Non-pigmented ciliary epithelial cell (primary cell): ENCODE measurements at regions not wholly inside any gene's neighbourhood (a gene's known extent, or its start where the extent isn't known, plus 50 kb on each side); places are given as distances from the start of the nearest gene placed in this dataset.
"Not testable (repeated sequence)": the region's sequence is repeated elsewhere in the genome, so short reads cannot be mapped to it uniquely, and the experiment has no call there.

ENCODE experiments used
- DNase-seq: peaks from one replicate; pipeline ENCODE4 v3.0.0-alpha.2; 2010; ENCODE audit warnings: low read depth

DNA sequence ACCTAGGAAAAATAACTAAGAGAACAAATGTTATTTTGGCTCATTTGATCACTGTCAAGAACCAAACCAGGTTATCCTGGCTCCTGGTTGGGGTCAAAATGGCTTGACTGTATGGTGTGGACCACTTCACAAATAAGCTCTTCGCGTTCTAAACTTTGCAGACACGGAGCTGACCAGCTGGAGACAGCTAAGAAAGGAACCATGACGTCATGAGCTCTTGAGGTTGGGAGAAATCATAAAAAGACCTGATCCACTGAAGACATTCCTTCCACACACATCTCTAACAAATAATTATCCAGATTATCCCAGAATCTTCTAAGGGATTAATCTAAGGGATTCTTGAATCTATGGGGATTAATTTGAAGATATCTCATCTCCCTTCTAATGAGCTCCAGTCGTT, 321.5 kb upstream of the IGF1R start:
- no peak for DNase-seq

DNA sequence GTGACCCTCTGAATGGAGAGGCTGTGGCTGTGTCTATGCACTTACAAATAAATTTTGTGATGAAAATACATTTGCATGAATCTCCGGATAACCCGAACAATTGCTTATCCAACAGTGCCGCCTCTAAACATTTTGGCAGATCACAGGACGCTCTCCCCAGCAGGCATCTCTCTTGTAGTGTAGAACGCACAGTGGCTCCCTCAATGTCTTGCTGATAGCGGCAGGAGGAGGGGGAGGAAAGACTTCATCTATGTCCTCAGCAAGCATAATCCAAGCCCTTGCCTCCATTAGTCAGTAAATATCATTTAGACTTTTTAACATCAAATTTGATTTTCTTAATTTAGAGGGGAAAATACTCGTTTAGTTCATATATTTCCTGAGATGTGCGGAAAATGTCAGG, 318.1 kb upstream of the IGF1R start:
- DNase-seq: no peak

DNA sequence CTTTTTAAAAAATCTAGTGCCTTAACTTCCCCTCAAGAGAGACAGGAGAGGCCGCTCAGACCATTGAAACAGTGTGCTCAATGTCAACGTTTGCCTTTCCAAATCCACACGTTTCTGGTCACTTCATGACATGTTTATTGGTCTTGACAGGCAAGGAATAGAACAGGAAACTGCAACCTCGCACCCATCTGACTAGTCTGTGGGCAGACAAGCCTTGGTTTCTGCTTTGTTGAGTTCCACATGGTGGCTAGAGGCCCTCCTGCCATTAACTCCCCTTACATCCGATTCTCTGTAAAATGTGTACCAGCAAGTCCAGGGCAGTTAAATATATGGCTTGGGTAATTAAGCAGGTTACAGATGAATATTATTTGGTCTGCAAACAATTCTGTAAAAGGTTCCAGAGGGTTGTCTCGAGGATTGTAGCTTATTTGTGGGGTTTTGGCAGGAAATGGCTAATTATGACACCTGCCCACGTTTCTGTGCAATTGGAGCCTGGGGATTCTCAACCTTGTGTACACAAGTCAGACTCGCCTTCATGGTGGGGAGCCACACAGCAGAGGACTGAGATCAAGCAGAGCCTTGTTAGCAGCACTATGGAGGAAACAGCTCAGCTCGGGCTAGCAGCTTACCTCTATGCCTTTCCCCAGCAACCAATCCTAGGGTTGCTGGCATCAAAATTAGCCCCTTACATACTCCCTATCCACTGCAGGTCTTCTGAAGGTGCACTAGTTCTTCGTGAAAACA, 317.5 kb upstream of the IGF1R start:
- no peak for DNase-seq

DNA sequence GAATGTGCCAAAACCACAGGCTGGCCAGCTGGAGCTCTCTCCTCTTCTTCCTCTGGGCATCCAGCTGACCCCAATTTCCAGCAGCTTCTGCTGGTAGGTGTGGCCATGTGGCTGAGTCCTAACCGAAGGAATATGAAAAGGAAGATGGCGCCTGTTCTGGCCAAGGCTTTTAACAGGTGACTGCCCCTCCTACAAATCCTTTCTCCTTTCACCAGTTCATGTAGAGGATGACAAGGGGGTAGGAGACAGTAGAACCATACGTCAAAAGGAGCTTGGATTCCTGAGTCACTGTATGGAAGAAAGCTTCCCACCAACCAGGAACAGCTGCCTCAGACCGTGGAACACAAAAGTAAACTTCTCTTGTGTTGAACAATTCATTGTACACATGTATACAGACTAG, 316.7 kb upstream of the IGF1R start:
- DNase-seq: no peak

DNA sequence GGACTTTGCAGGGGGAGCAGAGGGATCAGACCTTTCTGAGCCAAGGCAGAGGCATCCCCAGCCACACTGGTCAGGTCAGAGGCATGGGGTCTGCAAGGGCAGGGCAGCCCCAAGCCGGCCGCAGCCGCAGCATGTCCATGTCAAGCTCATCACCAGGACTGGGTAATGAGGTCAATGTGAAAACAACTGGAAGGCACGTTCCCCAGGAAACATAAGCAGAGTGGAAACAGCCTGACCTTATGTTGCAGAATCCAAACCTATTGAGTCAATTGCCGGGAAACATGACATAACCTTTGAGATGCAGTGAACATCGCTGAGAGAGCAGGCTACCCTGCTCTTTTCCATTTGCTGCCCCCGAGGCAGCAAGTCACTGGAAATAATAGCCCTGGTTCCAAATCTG, 315.1 kb upstream of the IGF1R start:
- DNase-seq: no peak

DNA sequence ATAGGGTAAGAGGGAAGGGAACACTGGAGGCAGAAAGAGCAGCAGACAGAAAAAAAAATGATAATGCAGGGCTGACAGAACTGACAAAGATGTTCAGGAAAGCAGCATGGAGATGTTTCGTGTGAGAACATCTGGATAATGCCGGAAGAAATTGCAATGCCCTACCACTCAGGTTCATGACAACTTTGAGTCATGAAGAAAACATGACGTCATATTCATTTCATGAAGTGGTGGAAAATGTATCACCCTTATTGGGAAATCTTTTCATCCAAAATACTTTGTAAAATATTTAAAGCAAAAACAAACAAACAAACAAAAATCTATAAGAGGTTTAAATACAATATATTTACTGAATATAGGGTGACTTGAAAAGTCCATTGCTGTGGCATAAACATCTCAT, 305.4 kb upstream of the IGF1R start:
- no peak for DNase-seq

DNA sequence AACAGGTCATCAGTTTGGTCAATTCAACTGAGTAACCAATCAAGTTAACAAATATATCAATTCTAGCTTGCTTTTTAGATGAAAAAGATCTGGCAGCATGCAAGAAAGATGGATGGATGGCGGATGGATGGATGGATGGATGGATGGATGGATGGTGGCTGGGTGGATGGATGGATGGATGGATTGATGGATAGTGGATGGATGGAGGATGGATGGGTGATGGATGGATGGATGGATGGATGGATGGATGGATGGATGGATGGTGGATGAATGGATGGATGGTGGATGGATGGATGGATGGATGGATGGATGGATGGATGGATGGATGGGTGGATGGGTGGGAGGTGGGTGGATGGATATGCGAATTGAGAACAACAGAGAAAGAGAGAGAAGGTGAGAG, 303.7 kb upstream of the IGF1R start:
- DNase-seq: no peak

DNA sequence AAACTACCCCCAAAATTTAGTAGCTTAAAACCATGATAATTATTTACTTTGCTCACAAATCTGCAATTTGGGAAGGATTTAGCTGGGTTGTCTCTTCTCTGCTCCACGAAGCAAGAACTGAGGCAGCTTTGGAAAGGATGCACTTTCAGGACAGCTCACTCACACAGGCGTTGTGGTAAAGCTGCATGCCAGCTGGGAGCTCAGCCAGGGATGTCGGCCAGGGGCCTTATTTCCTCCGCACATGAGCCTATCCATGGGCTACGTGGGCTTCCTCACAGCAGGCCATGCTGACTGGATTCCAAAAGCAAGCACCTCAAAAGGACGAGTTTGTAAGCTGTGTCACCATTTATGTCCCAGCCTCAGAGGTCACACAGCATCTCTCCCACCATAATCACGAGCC, 301.3 kb upstream of the IGF1R start:
- DNase-seq: no peak

DNA sequence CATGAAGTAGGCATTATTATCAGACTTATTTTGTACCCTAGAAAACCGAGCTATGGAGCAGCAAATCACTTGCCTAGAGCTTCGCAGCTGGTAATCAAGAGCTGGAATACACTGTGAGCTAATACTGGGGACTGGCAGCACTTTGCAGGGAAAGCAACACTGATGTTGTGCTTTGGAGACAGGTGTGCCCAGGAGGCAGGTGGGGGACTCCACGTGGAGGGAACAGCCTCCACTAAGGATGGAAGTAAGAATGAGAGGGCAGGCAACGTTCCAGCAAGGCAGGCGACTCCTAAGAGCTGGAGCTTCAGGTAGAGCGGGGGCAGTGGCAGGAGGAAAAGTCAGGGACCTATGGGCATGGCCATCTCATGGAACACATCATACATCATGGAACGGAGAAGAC, 300.5 kb upstream of the IGF1R start:
- DNase-seq: no peak

DNA sequence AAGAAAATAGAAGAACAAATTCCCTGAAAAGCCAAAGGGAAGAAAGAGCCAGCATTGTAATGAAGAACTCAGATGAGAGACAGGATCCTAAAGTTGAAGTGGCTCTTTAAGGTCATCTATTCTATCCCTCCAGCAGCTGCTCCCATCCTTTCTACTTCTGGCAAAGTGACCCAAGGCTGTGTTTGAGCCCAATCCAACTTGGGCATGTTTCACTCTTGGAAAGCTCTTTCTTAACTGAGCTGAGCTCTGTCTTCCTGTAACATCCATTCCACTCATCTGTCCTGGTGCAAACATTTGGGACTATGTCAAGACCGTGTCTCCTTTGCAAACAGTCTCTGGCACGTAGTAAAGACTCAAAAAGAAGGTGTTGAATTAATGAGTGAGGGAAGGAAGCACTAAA, 298.1 kb upstream of the IGF1R start:
- DNase-seq: no peak

DNA sequence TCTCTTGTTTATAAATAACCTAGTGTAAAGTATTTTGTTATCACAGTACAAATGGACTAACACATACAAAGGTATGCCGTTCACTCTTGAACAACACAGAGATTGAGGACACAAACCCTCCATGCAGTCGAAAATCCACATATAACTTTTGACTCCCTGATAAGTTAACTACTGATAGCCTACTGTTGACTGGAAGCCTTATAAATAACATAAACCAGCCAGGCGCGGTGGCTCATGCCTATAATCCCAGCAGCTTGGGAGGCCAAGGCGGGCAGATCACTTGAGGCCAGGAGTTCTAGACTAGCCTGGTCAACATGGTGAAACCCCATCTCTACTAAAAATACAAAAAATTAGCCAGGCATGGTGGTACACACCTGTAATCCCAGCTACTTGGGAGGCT, 290.1 kb upstream of the IGF1R start:
- DNase-seq: not testable (repeated sequence)

DNA sequence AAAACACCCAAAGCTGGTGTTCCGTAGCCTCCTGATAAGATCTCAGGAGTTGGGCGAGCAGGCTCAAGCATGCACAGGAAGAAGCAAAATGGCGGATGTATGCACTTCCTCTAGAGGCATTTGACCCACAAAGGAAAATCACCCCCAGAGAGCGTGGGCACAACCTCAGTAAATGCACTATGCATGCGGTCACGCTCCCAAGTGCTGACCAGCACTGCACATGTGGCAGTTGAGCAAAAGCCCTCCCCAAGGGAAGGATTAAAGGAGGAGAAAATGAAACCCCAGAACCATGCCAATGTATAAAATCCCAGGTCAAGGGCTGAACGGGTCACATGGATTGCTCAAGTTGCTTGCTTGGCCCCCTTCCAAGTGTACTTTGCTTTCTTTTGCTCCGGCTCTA, 289.4 kb upstream of the IGF1R start:
- DNase-seq: no peak

DNA sequence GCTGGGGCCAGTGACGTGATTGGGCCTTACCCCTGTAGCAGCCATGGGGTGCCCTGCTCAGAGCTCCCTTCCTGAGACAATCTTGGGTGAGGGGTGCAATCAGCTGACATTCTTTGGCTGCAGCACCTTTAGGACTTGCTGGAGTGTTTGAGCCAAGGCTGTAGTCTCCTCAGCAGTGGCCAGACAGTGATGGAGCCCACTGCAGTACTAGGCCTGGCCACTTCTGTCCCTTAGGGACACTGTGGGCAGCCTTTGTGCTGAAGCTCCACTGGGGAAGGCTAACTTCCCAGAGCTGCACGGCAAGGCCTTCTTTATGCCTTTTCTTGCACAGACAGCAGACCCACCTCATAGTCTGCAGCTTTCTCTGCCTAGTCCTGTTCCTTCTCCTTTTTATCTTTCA, 284.9 kb upstream of the IGF1R start:
- DNase-seq: no peak

DNA sequence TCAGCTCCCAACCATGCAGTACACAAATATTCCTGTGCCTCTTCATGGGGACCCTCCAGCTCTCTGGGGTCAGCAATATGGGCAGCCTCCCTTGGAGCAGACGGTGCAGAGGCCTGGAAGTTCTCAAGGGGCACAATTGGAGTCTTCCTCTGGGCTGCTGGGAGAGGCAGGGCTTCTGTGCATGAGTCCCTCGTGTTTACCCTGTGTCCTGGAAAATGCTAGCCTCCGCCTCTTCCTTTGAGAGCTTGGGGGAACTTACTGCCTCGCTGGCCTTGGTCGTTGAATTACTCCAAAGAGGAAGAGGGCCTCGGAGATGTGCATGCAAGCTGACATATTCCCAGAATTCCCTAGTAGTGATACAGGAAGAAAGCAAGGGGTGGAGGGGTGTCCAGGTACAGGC, 284.4 kb upstream of the IGF1R start:
- DNase-seq: no peak

DNA sequence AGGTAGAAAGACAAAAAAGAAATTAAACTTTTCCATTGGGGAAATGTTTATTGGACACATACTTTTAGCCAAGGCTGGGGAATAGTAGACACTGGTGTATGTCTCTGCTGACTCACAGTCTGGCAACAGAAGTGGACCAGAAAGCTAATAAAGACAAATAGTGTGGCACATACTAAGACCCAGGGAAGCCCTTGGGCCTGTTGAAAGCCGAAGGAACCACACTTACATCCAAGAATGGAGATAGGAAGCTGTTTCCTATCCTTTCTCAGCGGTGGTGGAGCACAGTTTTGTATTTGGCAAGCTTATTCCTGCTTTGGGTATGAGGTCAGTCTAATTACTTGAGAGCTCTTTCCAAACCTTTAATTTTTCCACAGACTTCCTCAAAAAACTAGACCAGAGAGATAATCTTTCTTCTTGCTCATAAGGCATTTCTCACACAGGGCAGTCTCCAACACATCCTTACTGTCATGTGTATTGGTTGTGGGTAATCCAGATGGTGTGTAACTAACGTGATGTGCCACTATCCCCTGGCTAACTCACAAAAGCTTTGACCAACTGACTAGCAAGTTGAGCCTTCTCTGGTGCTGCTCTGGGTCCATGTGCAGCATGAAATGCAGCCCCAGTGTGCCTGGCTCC, 279.1 kb upstream of the IGF1R start:
- DNase-seq: no peak

DNA sequence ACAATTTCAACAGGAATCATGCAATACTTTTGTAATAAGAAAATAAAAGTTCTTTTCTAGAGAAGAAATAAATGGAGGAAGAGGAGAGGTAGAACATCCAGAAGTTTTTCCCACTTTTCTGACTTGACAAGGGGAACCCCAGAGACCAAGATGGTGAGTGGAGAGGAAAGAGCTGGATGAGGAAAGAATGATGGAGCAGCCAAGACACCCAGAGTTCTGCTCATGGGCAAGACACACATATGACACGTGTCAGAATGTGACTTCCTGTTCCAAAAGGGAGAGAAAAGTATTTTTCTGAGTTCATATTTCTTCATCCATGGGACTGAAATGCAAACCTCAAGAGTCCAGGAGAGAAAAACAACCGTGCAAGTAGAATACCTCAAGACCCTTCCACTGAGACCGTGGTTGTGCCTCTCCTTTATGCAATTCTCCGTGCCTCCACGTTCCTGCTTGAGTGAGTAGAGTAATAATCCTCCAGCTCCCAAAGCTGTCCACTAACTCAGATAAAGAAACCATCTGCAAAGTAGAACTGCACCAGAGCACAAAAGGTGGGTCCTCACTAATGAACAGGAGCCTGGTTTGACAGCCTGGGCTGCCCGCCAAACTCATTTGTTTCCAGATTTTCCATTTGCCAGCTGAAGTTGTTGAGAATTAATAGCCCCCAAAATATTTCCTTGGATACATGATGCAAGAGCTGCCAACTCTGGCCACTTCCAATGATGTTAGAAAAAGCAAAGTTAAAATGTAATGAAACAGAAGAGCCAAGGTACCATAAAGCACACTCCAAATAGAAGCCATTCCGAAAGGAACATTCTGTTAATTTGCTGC, 272.6 kb upstream of the IGF1R start:
- no peak for DNase-seq

DNA sequence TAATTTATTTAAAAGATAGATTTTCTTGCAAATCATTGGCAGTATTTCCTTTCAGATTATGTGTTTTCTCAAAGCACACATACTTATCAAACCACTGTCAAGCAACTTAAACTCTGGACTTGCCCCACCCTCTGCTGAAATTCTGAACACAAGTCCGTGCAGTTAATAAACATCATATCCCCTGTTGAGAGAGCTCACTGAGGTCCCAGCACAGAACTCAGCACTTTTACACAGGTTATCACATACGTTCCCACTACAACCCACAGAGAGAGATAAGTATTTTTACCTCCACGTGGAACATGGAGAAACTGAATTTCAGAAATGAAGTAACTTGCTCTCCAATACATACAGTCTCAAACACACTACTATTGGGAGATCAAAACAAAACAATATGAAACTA, 267.6 kb upstream of the IGF1R start:
- DNase-seq: no peak

DNA sequence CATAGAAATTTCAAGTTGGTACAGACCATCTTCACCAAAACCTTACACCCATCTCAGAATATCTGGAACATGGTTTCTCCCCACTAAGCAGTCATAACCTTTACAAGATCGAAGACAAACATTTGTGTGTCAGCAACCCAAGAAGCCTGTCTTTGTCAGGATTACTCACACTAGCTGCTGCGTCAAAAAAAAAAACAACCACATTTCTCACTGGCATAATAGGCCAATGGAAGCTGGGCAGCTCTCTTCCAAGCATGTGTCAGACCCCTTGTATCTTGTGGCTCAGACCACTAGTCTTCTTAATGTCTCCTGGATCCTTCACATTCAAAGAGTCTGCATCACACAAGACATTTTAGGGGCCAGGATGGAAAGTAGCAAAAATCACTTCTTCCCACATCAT, 266.9 kb upstream of the IGF1R start:
- no peak for DNase-seq

DNA sequence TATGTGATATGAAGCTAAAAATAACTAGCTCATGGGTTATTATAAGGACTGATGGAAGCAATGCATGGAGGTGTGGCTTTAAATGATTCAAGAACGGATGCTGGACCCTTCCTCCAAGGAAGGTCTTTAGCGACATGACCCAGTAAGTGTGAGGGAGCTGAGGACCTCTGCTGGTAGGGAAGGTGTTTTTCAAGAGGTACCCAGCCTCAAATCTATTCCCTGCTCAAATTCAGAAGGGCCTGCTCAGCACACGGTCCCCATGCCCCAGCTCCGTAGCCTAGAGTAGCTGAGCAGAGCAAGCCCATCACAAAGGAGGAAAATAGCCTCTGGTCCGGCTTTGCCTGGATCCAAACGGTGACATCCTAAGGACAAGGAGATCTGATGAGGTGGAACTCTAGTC, 266.2 kb upstream of the IGF1R start:
- DNase-seq: no peak

DNA sequence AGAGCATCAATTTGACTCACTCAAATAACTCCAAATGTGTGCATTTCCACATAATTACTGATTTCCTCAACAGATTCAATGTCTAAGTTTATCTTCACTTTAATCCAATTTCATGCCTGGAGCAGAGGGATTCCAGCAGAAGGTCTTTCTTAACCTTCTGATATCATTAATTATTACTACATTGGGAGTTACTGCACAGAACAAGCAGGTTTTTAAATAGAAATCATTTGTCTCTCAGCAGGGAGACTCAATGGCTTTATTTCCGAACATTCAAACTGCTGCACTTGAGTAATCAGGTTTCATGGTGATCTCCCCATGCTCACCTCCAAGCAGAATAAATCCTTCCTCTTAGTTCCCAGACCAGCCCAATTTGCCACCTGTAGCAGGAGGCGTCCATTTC, 264.8 kb upstream of the IGF1R start:
- no peak for DNase-seq

DNA sequence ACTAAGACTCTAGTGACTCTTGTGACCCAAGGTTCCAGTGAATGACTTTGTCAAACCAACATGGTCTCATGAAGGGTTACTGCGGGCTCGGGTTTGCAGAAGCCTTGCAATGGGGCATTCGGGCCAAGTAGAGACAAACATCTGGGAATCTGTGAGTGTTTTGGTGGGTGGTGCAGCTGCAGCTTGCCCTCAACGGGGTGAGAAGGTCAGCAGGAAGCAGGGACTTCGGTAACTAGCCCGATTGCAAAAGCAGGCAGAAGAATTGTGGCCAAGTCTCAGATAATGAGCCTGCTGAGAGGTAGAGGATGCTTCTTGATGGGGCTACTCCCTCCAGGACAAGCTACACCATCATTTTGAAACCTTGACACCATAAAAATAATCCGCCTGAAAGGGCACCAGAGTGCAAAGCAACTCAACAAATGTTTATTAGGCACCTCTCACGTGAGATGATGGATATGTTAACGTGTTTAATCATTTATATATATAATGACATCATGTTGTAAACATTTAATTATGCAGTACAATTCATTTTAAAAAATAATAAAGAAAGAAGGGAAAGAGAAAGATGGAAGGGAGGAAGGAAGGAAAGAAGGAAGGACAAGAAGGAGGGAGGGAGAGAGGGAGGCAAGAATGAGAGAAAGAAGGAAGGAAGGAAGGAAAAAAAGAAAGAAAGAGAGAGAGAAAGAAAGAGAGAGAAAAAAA, 263.9 kb upstream of the IGF1R start:
- no peak for DNase-seq

DNA sequence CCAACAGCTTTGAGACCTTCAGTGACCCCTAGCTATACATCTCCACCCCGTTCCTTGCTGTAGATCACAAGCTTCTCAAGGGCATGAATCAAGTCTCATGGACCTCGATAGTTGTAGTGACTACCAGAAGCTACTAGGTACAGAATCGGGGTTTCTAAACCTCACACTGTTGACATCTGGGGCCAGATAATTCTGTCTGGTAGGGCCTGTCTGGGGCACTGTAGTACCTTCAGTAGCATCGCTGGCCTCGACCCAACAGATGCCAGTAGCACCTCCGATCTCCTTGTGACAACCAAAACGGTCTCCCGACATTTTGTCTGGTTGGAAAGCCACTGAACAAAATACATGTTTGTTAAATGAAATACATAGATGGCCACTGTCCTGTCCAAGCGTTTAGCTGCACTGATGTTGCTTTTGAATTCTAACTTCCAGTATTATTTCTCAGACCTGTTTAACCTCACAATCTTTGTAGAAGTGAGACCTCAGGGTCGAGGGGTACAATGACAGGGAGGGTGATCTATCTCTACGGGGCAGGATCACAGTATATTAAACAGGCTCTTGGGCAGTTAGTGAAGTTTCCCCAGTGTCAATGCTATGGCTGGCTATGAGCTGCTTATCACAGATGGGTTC, 262.5 kb upstream of the IGF1R start:
- no peak for DNase-seq
